Testis (tissue), 2 donors: ENCODE measurements at regions not wholly inside any gene's neighbourhood (a gene's known extent, or its start where the extent isn't known, plus 50 kb on each side); places are given as distances from the start of the nearest gene placed in this dataset.

Experiments used
- CTCF ChIP-seq, 3 experiments: fragments of 450-650 bp in 2 of 3; fragments of 200-600 bp in 1 of 3; sonication (generic) in 1 of 3; IDR thresholded peaks; one replicate each; pipeline ENCODE4 v1.5.1; 2016 to 2019; ENCODE audit warnings: antibody characterized with exemption in 3 of 3, mild to moderate bottlenecking in 2 of 3, moderate library complexity in 1 of 3
- POLR2A ChIP-seq: fragments of 450-650 bp; IDR thresholded peaks from one replicate; pipeline ENCODE4 v1.6.1; 2017; ENCODE audit warnings: antibody characterized with exemption, mild to moderate bottlenecking, moderate library complexity

DNA sequence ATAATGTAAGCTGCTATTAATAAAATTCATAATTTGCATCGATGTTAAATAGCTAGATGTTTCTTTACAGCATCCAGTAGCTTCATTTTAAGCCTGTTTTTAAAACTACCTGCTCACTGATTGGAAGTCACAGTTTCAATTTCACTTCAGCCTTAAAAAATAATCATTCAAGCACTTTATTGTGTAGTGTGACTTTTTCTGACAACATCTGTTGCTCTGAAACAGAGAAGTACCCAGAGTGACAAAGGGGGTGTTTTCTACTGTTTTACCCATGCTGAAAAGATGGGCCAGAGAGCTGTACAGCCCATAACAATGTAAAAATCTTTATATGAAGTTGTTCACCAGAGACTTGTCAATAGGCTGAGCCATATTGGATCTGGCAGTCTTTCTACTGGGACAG, 437.2 kb downstream of the MDFIC start:
- TF ChIP-seq CTCF (IDR thresholded peaks at IDR 0.05) = no peak
- TF ChIP-seq POLR2A = no peak
